ENCODE measurements at regions not wholly inside any gene's neighbourhood (a gene's known extent, or its start where the extent isn't known, plus 50 kb on each side); places are given as distances from the start of the nearest gene placed in this dataset.

GRCh38 chr7:127530148-127530547 lies 55.2 kb downstream of the GCC1 start:
- no peak overlapping the region for H2AFZ ChIP-seq (ENCODE audit: low read depth, low read length)
- H3K36me3 ChIP-seq (ENCODE audit: control insufficient read depth in 2 of 2, extremely low read depth in 1 of 2, insufficient read depth in 2 of 2, low read length in 2 of 2), result no peaks in the 10 kb centered on the region
- H3K9ac ChIP-seq (replicated peaks; ENCODE audit: extremely low read depth, insufficient read depth, low read length), result no peak overlapping the region
- H3K4me1 ChIP-seq (ENCODE audit: control insufficient read depth, extremely low read depth, insufficient read depth, low read length), result no peaks in the 10 kb centered on the region
- H3K27me3 ChIP-seq (ENCODE audit: control insufficient read depth in 2 of 2, insufficient read depth in 2 of 2, low read length in 2 of 2), result peaks cover 0 to 2% of the 10 kb centered on the region in 2 experiments
- DNase-seq (ENCODE audit: low read depth, low spot score), result no peak
- dilution Hi-C loops (cut with MboI; ENCODE audit: extremely low pct_ligation_motif_present, low sequenced_read_pairs) (no loop called here), intact Hi-C loops (cut with micrococcal nuclease) (no loop called here)
- BruUV-seq (replicated peaks), result no TSS peak
- H3K9me3 ChIP-seq (replicated peaks; ENCODE audit: control insufficient read depth, insufficient read depth, low read length), result no peaks in the 10 kb centered on the region
- ChIA-PET CTCF (no interaction called here), POLR2A (no interaction called here)
- no peak for FAIRE-seq
- H3K4me3 ChIP-seq (replicated peaks in 1 of 3; ENCODE audit: insufficient read depth in 1 of 3, low read depth in 1 of 3, low read length in 3 of 3), result no peak overlapping the region
- no peaks in the 10 kb centered on the region for H3K9me1 ChIP-seq (replicated peaks; ENCODE audit: control insufficient read depth, extremely low read depth, insufficient read depth, low read length)
- no peak overlapping the region for H3K4me2 ChIP-seq (ENCODE audit: insufficient read depth, low read length)
- H4K20me1 ChIP-seq (replicated peaks; ENCODE audit: control insufficient read depth, extremely low read depth, insufficient read depth, low read length), result no peaks in the 10 kb centered on the region
- no peak for TF ChIP-seq CTCF (IDR thresholded peaks at IDR 0.05; ENCODE audit: extremely low read depth in 1 of 2, insufficient read depth in 1 of 2, low read depth in 1 of 2, low read length in 2 of 2)
- TF ChIP-seq MYC (IDR thresholded peaks at IDR 0.05; ENCODE audit: low read depth, low read length), result no peak
- no peak for TF ChIP-seq JUN (IDR thresholded peaks at IDR 0.05; ENCODE audit: borderline replicate concordance, insufficient read depth, insufficient read length, low read depth)
- no peaks in the 10 kb centered on the region for H3K79me2 ChIP-seq (ENCODE audit: control insufficient read depth, insufficient read depth, low read length)
- H3K27ac ChIP-seq (ENCODE audit: insufficient read depth, low read depth, low read length), result no peak overlapping the region

GRCh38 chr7:127527561-127527960 lies 57.8 kb downstream of the GCC1 start:
- Histone ChIP-seq H3K4me1 (ENCODE audit: control insufficient read depth, extremely low read depth, insufficient read depth, low read length) (no peaks in the 10 kb centered on the region), H3K4me2 (ENCODE audit: insufficient read depth, low read length) (no peak overlapping the region), H3K9me1 (replicated peaks; ENCODE audit: control insufficient read depth, extremely low read depth, insufficient read depth, low read length) (no peaks in the 10 kb centered on the region), H3K4me3 (replicated peaks in 1 of 3; ENCODE audit: insufficient read depth in 1 of 3, low read depth in 1 of 3, low read length in 3 of 3) (no peak overlapping the region), H3K79me2 (ENCODE audit: control insufficient read depth, insufficient read depth, low read length) (no peaks in the 10 kb centered on the region), H3K27ac (ENCODE audit: insufficient read depth, low read depth, low read length) (no peak overlapping the region), H3K9me3 (replicated peaks; ENCODE audit: control insufficient read depth, insufficient read depth, low read length) (no peaks in the 10 kb centered on the region), H3K36me3 (ENCODE audit: control insufficient read depth in 2 of 2, extremely low read depth in 1 of 2, insufficient read depth in 2 of 2, low read length in 2 of 2) (no peaks in the 10 kb centered on the region), H3K9ac (replicated peaks; ENCODE audit: extremely low read depth, insufficient read depth, low read length) (no peak overlapping the region), H4K20me1 (replicated peaks; ENCODE audit: control insufficient read depth, extremely low read depth, insufficient read depth, low read length) (no peaks in the 10 kb centered on the region), H2AFZ (ENCODE audit: low read depth, low read length) (no peak overlapping the region), H3K27me3 (ENCODE audit: control insufficient read depth in 2 of 2, insufficient read depth in 2 of 2, low read length in 2 of 2) (peaks cover 0 to 2% of the 10 kb centered on the region in 2 experiments)
- dilution Hi-C loops (cut with MboI; ENCODE audit: extremely low pct_ligation_motif_present, low sequenced_read_pairs) (no loop called here), intact Hi-C loops (cut with micrococcal nuclease) (no loop called here)
- TF ChIP-seq JUN (IDR thresholded peaks at IDR 0.05; ENCODE audit: borderline replicate concordance, insufficient read depth, insufficient read length, low read depth) (no peak), POLR2AphosphoS5 (IDR thresholded peaks at IDR 0.05; ENCODE audit: insufficient read depth, low read depth, low read length) (no peak), MAX (IDR thresholded peaks at IDR 0.05; ENCODE audit: insufficient read depth, insufficient read length) (no peak), POLR2A (IDR thresholded peaks at IDR 0.05; ENCODE audit: low read depth, low read length) (no peak), MYC (IDR thresholded peaks at IDR 0.05; ENCODE audit: low read depth, low read length) (no peak), EZH2 (IDR thresholded peaks at IDR 0.05; ENCODE audit: borderline replicate concordance, low read depth, low read length, severe bottlenecking) (no peak), GATA2 (IDR thresholded peaks at IDR 0.05; ENCODE audit: insufficient read depth, insufficient read length, low read depth, low read length) (no peak), CTCF (IDR thresholded peaks at IDR 0.05; ENCODE audit: extremely low read depth in 1 of 2, insufficient read depth in 1 of 2, low read depth in 1 of 2, low read length in 2 of 2) (no peak), FOS (IDR thresholded peaks at IDR 0.05; ENCODE audit: borderline replicate concordance, insufficient read depth, low read length) (no peak)
- no peak for DNase-seq (ENCODE audit: low read depth, low spot score)
- CTCF ChIA-PET, result no interaction called here
- FAIRE-seq, result no peak
- BruUV-seq (replicated peaks), result no TSS peak
- POLR2A ChIA-PET, result no interaction called here

Data from endothelial cell of umbilical vein (primary cell).